MCF 10A (cell line): ENCODE measurements at regions not wholly inside any gene's neighbourhood (a gene's known extent, or its start where the extent isn't known, plus 50 kb on each side); places are given as distances from the start of the nearest gene placed in this dataset.
A peak's percentile ranks its signal among the peaks of the same experiment; 100 is the strongest.

ENCODE experiments used
- BruUV-seq: library from RNA; stranded (reverse); fragments of 400-500 nt; replicated peaks from 2 replicates; lab custom pipeline; 2021; lab: Mats Ljungman, UMichigan
- CTCF ChIA-PET: fragments of 300-600 bp; sonication (Branson Sonifier 250); formaldehyde crosslinking; extraction: SDS; loops from one replicate; lab custom pipeline; 2021; ENCODE audit warnings: antibody characterized with exemption, inconsistent platforms; lab: Yijun Ruan, JAX
- POLR2A ChIA-PET: fragments of 300-600, 350-650 bp; sonication (Branson Sonifier 250); formaldehyde crosslinking; extraction: SDS; loops from one replicate; lab custom pipeline; 2020; ENCODE audit warnings: antibody characterized with exemption, inconsistent platforms; lab: Yijun Ruan, JAX
- DNase-seq: peaks from one replicate; pipeline ENCODE4 v3.0.0-alpha.2; 2018; ENCODE audit not compliant: unreplicated experiment
- H3K27ac Mint-ChIP-seq: one replicate; pipeline ENCODE4 v1.8.0; 2022; ENCODE audit warnings: mild to moderate bottlenecking, low read depth, mixed read lengths; ENCODE audit not compliant: unreplicated experiment
- H3K27me3 Mint-ChIP-seq: one replicate; pipeline ENCODE4 v1.8.0; 2022; ENCODE audit warnings: mixed read lengths; ENCODE audit not compliant: insufficient read depth, unreplicated experiment
- H3K36me3 Mint-ChIP-seq: one replicate; pipeline ENCODE4 v1.8.0; 2022; ENCODE audit warnings: mild to moderate bottlenecking, moderate library complexity, mixed read lengths; ENCODE audit not compliant: insufficient read depth, unreplicated experiment
- H3K4me1 Mint-ChIP-seq: one replicate; pipeline ENCODE4 v1.8.0; 2022; ENCODE audit warnings: mixed read lengths; ENCODE audit not compliant: insufficient read depth, unreplicated experiment
- H3K4me3 Mint-ChIP-seq: one replicate; pipeline ENCODE4 v1.8.0; 2022; ENCODE audit warnings: mild to moderate bottlenecking, moderate library complexity, mixed read lengths; ENCODE audit not compliant: unreplicated experiment
- H3K9me3 Mint-ChIP-seq: one replicate; pipeline ENCODE4 v1.8.0; 2022; ENCODE audit warnings: mixed read lengths; ENCODE audit not compliant: unreplicated experiment
- intact Hi-C: fragments of 100-400 bp; cut with micrococcal nuclease; formaldehyde crosslinking; loops from 2 replicates; pipeline ENCODE4 v1.14.1; 2022
- TF ChIP-seq, protein P1 (sequence below): fragments of 200-600 bp; IDR thresholded peaks from one replicate; pipeline ENCODE4 v1.8.0; 2022; ENCODE audit warnings: antibody characterized with exemption, mild to moderate bottlenecking; ENCODE audit not compliant: unreplicated experiment

DNA sequence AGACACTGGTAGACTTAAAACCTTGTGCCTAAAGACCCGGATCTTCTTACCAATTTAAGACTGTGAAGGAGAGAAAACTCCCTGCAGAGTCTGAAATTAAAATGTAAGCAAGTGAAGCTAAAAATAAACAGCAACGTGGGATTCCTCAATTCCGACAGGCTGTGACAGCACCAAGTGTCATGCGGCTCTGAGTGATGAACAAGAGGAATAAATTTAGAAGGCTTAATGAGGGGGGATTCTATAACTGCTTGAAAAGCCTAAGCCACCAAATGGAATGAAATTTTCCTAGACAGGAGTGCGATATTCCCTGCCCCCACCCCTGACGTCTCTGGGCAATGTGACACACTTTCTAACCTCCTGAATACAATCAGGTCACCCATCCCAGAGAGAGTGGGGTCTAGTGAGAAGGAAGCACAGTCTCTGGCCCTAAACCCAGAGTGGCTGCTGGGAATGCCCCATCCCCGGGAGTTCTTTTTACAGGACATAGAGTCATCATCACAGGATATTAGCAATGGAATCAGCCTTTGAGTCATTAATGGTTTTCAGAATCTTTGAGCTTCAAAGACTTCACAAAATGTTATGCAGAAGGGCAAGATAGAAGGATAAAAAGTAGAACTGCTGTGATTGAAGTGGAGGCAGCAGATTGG is 114.3 kb downstream of the EDEM1 start:
- TF ChIP-seq, protein P1, sequence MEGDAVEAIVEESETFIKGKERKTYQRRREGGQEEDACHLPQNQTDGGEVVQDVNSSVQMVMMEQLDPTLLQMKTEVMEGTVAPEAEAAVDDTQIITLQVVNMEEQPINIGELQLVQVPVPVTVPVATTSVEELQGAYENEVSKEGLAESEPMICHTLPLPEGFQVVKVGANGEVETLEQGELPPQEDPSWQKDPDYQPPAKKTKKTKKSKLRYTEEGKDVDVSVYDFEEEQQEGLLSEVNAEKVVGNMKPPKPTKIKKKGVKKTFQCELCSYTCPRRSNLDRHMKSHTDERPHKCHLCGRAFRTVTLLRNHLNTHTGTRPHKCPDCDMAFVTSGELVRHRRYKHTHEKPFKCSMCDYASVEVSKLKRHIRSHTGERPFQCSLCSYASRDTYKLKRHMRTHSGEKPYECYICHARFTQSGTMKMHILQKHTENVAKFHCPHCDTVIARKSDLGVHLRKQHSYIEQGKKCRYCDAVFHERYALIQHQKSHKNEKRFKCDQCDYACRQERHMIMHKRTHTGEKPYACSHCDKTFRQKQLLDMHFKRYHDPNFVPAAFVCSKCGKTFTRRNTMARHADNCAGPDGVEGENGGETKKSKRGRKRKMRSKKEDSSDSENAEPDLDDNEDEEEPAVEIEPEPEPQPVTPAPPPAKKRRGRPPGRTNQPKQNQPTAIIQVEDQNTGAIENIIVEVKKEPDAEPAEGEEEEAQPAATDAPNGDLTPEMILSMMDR: no peak
- intact Hi-C loops: no loop called here
- ChIA-PET POLR2A (no interaction called here), CTCF (interaction anchor here (1.4 kb wide), 1 partner anchor 8 kb away, joined by 6 read pairs; no protein-coding TSS in a partner anchor)
- no peaks in the 10 kb centered on the region for H3K27me3 Mint-ChIP-seq
- no peaks in the 10 kb centered on the region for H3K36me3 Mint-ChIP-seq
- H3K4me1 Mint-ChIP-seq: no peaks in the 10 kb centered on the region
- H3K27ac Mint-ChIP-seq: no peak overlapping the region
- no TSS peak for BruUV-seq
- no peaks in the 10 kb centered on the region for H3K9me3 Mint-ChIP-seq
- no peak for DNase-seq
- H3K4me3 Mint-ChIP-seq: no peak overlapping the region

DNA sequence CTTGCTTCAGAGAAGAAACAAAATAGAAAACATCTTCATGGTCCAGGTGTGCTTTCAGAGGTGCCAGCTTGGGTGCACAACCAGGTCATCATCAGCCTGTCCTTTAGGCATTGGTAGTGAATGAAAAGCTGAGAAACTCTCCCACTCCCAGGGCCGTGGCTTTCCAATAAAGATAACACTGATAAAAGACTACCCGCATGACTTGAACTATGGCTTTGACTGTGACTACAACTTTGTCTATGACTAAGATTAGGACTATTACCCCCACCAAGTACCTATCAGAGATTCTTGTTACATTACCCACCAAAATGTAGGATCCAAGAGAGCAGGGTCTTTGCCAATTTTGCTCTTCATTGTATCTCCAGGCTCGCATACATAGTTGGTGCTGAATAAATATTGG is 115.2 kb downstream of the EDEM1 start:
- H3K9me3 Mint-ChIP-seq: no peaks in the 10 kb centered on the region
- ChIA-PET CTCF (no interaction called here), POLR2A (no interaction called here)
- H3K4me3 Mint-ChIP-seq: no peak overlapping the region
- no peaks in the 10 kb centered on the region for H3K4me1 Mint-ChIP-seq
- no peak overlapping the region for H3K27ac Mint-ChIP-seq
- H3K36me3 Mint-ChIP-seq: no peaks in the 10 kb centered on the region
- TF ChIP-seq, protein P1: no peak
- H3K27me3 Mint-ChIP-seq: no peaks in the 10 kb centered on the region
- DNase-seq: no peak
- intact Hi-C loops: no loop called here
- BruUV-seq: no TSS peak

DNA sequence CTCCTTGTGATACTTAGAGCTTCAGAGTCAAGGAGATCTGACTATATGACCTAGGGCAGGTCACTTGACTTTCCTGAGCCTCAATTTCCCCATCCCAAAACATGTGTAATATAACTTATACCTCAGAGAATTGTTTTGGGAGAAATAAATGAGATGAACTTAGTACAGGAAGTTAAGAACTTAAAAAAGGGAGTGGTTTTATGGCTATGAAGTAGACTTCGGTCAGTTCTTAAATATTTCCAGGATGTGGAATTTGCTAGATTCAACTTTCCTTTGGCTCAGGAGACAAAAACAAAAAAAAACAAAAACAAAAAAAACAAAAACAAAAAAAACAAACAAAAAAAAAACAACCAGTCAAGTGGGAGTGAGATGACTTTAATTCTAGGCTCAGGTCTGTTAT is 116.7 kb downstream of the EDEM1 start:
- Mint-ChIP-seq H3K4me3 (no peak overlapping the region), H3K9me3 (no peaks in the 10 kb centered on the region), H3K27me3 (no peaks in the 10 kb centered on the region), H3K36me3 (no peaks in the 10 kb centered on the region), H3K4me1 (no peaks in the 10 kb centered on the region), H3K27ac (no peak overlapping the region)
- BruUV-seq: no TSS peak
- CTCF ChIA-PET: interaction anchor here (0.5 to 0.8 kb wide), 2 partner anchors 13 to 328 kb away, joined by 3 to 4 read pairs; no protein-coding TSS in a partner anchor
- TF ChIP-seq, protein P1: no peak
- DNase-seq: no peak
- intact Hi-C loops: no loop called here
- POLR2A ChIA-PET: no interaction called here

DNA sequence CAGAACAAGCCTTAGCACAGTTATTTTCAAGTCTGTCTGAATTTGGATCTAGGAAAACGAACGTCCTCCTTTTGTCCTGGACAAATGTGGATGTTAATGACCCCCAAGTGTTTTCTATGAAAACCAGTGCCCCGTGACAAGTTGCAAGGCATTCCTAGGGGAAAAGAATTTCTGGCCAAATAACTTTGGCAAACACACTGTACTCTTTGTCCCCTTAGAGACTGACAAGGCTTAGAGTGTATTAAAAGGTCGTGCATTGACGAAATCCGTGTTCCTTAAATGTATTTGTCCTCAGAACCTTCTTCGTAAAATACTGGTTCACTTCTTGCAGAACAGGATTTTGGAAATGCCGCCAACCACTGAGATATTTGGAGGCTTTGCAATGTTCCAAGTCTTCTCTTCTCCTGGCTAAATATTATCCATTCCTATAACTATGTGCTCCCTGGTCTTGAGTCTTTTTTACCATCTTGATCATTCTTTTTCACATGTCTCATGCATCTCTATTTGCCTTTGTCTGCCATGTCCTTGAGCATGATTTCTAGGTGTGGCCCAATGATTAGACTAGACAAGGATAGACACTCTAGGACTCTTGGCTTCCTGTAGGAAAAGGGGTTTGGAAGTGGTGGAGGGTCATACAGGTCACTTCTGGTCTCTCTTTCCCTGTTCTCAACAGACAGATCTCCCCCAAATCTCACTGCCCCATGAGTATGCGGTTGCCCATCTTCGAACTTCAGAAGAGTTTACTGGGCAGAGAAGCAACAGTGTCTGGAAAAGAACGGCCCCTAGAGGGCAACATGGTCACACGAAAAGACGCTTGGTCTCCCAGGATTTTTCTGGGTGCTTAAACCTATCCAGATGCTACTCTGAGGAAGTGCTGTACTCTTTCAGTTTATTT is 117.5 kb downstream of the EDEM1 start:
- TF ChIP-seq, protein P1: peak; percentile 53
- Mint-ChIP-seq H3K36me3 (no peaks in the 10 kb centered on the region), H3K27ac (no peak overlapping the region), H3K4me3 (no peak overlapping the region), H3K4me1 (no peaks in the 10 kb centered on the region), H3K9me3 (no peaks in the 10 kb centered on the region), H3K27me3 (no peaks in the 10 kb centered on the region)
- DNase-seq: peak; percentile 63
- ChIA-PET POLR2A (no interaction called here), CTCF (interaction anchor here (1.0 to 1.2 kb wide), 4 partner anchors 8 to 119 kb away, joined by 3 to 6 read pairs (median 6); no protein-coding TSS in a partner anchor)
- intact Hi-C loops: loop anchor here (1.0 to 5.0 kb wide), 2 partner anchors 482 to 1494 kb away; no protein-coding TSS in a partner anchor
- no TSS peak for BruUV-seq
